ENCODE measurements at regions not wholly inside any gene's neighbourhood (a gene's known extent, or its start where the extent isn't known, plus 50 kb on each side); places are given as distances from the start of the nearest gene placed in this dataset.

GRCh38 chr15:96524676-96525417 lies 194.3 kb downstream of the NR2F2 start:
- DNase-seq (ENCODE audit: low spot score) = no peak

- no peak for DNase-seq (ENCODE audit: low spot score)
Observed at GRCh38 chr15:96535148-96535547, 204.6 kb downstream of the NR2F2 start.

- DNase-seq (ENCODE audit: low spot score) = no peak
Observed at GRCh38 chr15:96538491-96538890, 208.0 kb downstream of the NR2F2 start.

- no peak for DNase-seq (ENCODE audit: low spot score)
Observed at GRCh38 chr15:96540283-96540682, 209.8 kb downstream of the NR2F2 start.

- no peak for DNase-seq (ENCODE audit: low spot score)
Observed at GRCh38 chr15:96542130-96542770, 211.8 kb downstream of the NR2F2 start.

GRCh38 chr15:96544162-96544756 lies 213.8 kb downstream of the NR2F2 start:
- DNase-seq (ENCODE audit: low spot score) = no peak

GRCh38 chr15:96549136-96549535 lies 218.6 kb downstream of the NR2F2 start:
- DNase-seq (ENCODE audit: low spot score) = no peak

GRCh38 chr15:96551196-96551595 lies 220.7 kb downstream of the NR2F2 start:
- no peak for DNase-seq (ENCODE audit: low spot score)

- no peak for DNase-seq (ENCODE audit: low spot score)
Observed at GRCh38 chr15:96551722-96552121, 221.2 kb downstream of the NR2F2 start.

- no peak for DNase-seq (ENCODE audit: low spot score)
Observed at GRCh38 chr15:96553006-96553405, 222.5 kb downstream of the NR2F2 start.

GRCh38 chr15:96553451-96553850 lies 223.0 kb downstream of the NR2F2 start:
- no peak for DNase-seq (ENCODE audit: low spot score)

- no peak for DNase-seq (ENCODE audit: low spot score)
Observed at GRCh38 chr15:96553931-96554330, 223.4 kb downstream of the NR2F2 start.

- DNase-seq (ENCODE audit: low spot score) = no peak
Observed at GRCh38 chr15:96554541-96554940, 224.0 kb downstream of the NR2F2 start.

- no peak for DNase-seq (ENCODE audit: low spot score)
Observed at GRCh38 chr15:96559087-96559486, 228.6 kb downstream of the NR2F2 start.

GRCh38 chr15:96559631-96560030 lies 229.1 kb downstream of the NR2F2 start:
- DNase-seq (ENCODE audit: low spot score) = no peak

- no peak for DNase-seq (ENCODE audit: low spot score)
Observed at GRCh38 chr15:96560246-96560895, 229.9 kb downstream of the NR2F2 start.

- DNase-seq (ENCODE audit: low spot score) = no peak
Observed at GRCh38 chr15:96561593-96561992, 231.1 kb downstream of the NR2F2 start.

GRCh38 chr15:96564546-96564945 lies 234.0 kb downstream of the NR2F2 start:
- no peak for DNase-seq (ENCODE audit: low spot score)

GRCh38 chr15:96565266-96565665 lies 234.8 kb downstream of the NR2F2 start:
- DNase-seq (ENCODE audit: low spot score) = no peak

GRCh38 chr15:96574782-96575181 lies 244.3 kb downstream of the NR2F2 start:
- DNase-seq (ENCODE audit: low spot score) = no peak

- no peak for DNase-seq (ENCODE audit: low spot score)
Observed at GRCh38 chr15:96576596-96576995, 246.1 kb downstream of the NR2F2 start.

GRCh38 chr15:96578393-96578792 lies 247.9 kb downstream of the NR2F2 start:
- no peak for DNase-seq (ENCODE audit: low spot score)

GRCh38 chr15:96581371-96581770 lies 250.9 kb downstream of the NR2F2 start:
- no peak for DNase-seq (ENCODE audit: low spot score)
